LNCaP clone FGC (cell line): ENCODE measurements at regions not wholly inside any gene's neighbourhood (a gene's known extent, or its start where the extent isn't known, plus 50 kb on each side); places are given as distances from the start of the nearest gene placed in this dataset.

Source experiments
- DNase-seq: peaks from one replicate; pipeline ENCODE4 v3.0.0-alpha.2; 2011; ENCODE audit warnings: low read depth
- H3K4me3 ChIP-seq: 2 replicates; pipeline ENCODE4 v1.5.1; 2011; ENCODE audit warnings: mild to moderate bottlenecking, low read depth, low read length, control low read depth
- CTCF ChIP-seq: IDR thresholded peaks from 2 replicates; pipeline ENCODE4 v1.5.1; 2012; ENCODE audit warnings: mild to moderate bottlenecking; ENCODE audit not compliant: control insufficient read depth, insufficient read depth; ENCODE audit errors: extremely low read depth

- no peak for DNase-seq
- no peak overlapping the region for H3K4me3 ChIP-seq
- no peak for TF ChIP-seq CTCF
These were observed 592.7 kb downstream of the INHBA start for GRCh38 chr7:41110186-41110585.

DNA sequence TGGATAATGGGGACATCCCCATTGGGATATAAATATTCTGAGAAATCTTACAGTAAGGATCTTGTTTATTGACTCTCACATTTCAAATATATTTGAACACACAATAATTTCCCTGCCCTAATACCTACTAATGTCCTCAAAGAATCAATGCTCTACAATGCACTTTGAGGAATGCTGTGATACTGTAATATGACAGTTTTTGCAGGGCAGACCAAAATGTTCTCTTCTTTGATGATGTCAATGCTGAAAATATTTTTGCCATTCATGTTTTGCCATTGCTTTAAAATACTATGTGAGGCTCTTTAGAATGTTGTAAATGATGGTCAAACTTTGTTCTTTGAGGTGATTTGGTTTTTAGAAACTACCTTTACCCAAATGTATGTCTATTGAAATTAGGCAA, 594.1 kb downstream of the INHBA start:
- DNase-seq = no peak
- no peak overlapping the region for H3K4me3 ChIP-seq
- TF ChIP-seq CTCF = no peak

- DNase-seq = no peak
- H3K4me3 ChIP-seq = no peak overlapping the region
- TF ChIP-seq CTCF = no peak
These were observed 594.9 kb downstream of the INHBA start for GRCh38 chr7:41107938-41108448.

DNA sequence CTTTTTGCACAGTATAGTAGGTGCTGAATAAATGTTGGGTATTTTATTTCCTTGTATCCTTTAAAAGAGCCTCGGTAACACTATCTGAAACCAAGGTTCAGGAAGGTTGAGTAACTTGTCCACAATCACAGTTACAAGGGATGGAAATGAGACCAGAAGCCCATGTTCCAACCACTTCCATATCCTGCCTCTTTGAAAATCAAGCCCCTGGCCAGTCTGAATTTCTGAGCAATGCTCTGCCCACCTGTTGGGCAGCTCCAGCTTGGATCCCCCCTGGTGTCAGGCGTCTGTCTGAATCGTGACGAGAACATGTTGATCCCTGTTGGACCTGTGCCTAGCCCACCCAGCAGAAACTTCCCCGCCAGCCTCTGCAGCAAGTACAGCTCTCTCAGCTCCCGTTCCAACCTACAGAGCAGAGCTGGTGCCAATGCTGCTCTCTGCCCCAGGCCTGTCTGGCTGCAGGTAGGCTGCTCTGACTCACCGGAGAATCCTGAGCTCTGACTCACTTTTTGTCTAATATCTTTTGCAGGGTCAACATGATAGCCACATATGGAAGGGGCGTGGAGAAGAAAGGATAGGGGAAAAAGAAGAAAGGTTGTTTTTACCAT, 595.5 kb downstream of the INHBA start:
- no peak for DNase-seq
- no peak for TF ChIP-seq CTCF
- H3K4me3 ChIP-seq = no peak overlapping the region

DNA sequence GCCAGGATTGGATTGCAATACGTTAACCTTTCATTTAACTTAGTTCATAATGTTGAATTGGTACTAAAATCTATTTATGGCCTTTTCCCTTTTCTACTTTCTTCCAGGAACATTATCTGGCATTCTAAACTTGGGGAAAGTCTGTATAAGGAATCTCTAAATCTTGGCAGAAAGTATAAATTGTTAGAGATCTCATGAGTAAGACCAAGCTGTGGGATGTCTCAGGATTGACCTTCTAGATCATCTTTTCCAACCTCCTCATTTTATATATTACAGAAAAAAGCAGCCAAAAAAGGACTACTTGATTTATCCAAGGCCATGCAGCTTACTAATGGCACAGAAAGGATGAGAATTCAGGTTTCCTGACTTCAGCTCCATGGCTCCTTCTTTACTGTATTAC, 598.3 kb downstream of the INHBA start:
- no peak for DNase-seq
- no peak overlapping the region for H3K4me3 ChIP-seq
- TF ChIP-seq CTCF = no peak

GRCh38 chr7:41103331-41103730, 599.6 kb downstream of the INHBA start:
- no peak overlapping the region for H3K4me3 ChIP-seq
- no peak for TF ChIP-seq CTCF
- DNase-seq = no peak

DNA sequence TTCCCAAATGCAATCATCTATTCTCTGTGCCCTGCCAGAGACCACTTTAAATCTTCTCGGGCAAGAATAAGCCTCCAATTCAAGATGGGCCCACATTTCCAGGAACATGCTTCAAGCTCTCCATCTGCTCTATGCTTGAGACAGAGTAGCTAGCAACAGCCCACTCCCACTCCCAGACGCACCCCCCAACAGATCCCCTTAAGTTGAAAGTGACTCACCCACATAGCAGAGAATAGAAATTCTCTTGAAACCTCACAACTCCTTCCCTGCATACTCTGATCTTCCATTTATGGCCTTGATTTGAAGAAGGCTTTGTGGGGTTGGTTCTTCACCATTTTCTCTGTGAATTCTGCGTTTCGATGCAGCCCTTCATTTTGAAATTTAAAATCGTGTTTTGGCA, 604.0 kb downstream of the INHBA start:
- no peak for TF ChIP-seq CTCF
- no peak overlapping the region for H3K4me3 ChIP-seq
- no peak for DNase-seq
